Glomerular visceral epithelial cell (primary cell): ENCODE measurements at regions not wholly inside any gene's neighbourhood (a gene's known extent, or its start where the extent isn't known, plus 50 kb on each side); places are given as distances from the start of the nearest gene placed in this dataset.

Experiments used
- DNase-seq: peaks from one replicate; pipeline ENCODE4 v3.0.0-alpha.2; 2016; ENCODE audit errors: extremely low spot score

DNA sequence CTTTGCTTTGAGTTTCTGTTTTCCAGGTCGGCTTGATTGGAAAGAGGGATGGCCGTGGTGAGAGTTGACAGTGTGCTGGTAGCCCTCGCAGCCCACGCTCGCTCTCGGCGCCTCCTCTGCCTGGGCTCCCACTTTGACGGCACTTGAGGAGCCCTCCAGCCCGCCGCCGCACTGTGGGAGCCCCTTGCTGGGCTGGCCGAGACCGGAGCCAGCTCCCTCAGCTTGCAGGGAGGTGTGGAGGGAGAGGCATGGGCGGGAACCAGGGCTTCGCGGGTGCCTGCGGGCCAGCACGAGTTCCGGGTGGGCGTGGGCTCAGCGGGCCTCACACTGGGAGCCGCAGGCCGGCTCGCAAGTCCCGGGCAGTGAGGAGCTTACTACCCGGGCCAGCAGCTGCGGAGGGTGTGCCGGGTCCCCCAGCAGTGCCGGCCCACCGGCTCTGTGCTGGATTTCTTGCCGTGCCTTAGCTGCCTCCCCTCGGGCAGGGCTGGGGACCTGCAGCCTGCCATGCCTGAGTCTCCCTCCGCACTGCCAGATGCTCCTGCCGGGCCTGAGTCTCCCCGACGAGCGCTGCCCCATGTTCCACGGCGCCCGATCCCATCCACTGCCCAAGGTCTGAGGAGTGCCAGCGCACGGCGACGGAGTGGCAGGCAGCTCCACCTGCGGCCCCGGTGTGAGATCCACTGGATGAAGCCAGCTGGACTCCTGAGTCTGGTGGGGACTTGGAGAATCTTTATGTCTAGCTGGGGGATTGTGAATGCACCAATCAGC, 166.4 kb upstream of the FAT1 start:
- DNase-seq: no peak

DNA sequence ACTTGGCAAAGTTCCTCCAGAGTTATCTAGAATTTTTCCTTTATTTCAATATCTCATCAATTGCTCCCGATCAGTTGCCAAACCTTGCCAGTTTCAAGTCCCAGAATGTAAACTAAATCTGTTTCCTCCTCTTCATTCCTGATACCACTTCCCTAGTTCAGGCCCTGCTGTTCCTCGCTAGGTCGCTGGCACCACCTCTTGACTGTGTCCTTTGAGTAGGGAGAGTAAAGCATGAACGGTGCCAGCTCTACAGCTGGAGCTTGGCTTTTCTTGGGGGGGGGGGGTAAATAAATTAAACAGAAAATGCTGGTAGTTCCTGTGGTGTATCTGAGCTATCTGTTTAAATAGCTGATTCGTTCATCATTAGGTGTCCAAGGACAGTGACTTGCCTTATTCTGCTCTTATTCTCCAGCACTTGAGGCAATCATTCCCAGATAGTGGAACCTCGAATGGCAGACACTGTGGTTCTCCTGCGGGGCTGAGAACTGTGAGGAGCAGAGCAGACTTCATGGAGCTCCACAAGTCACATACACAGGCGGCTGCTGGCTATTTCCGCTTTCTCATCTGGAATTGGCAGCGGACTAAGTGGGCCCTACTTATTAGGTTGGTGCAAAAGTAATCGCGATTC, 168.3 kb upstream of the FAT1 start:
- no peak for DNase-seq

DNA sequence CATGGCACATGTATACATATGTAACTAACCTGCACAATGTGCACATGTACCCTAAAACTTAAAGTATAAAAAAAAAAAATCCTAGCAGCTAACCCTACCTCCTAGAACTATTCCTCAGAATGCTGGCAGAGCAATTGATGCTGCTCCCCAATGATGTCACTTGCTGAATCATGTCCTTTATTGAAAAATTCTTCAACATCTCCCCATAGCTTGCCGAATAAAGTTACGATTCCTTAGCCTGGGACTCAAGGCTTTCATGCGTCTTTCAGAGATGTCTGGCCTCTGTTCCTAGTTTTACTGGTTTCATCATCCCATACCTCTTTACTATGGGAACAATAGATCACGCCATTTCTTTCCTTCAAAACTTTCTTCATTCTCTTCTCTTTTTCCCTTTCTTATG, 174.7 kb upstream of the FAT1 start:
- DNase-seq: no peak

DNA sequence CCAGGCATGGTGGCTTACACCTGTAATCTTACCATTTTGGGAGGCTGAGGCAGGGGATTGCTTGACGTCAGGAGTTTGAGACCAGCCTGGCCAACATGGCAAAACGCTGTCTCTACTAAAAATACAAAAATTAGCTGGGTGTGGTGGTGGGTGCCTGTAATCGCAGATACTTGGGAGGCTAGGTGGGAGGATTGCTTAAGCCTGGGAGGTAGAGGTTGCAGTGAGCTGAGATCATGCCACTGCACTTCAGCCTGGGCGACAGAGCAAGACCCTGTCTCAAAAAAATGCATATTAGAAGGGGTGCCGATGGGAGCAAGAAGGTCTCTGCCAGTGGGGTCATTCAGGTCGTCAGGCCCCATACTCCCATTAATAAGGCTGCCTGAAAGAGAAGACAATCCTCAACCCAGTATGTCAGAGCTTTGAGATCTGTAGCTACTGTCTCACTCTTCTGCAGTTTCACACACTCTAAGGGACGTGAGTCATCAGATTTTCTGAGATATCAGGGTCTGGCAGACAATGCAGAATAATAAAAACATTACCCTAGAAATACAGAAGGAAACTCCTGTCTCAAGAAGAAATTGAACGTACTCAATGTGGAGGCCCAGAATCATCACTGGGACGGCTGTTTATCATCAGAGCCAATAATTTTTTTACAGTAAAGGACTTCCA, 176.7 kb upstream of the FAT1 start:
- DNase-seq: peak; percentile 54

DNA sequence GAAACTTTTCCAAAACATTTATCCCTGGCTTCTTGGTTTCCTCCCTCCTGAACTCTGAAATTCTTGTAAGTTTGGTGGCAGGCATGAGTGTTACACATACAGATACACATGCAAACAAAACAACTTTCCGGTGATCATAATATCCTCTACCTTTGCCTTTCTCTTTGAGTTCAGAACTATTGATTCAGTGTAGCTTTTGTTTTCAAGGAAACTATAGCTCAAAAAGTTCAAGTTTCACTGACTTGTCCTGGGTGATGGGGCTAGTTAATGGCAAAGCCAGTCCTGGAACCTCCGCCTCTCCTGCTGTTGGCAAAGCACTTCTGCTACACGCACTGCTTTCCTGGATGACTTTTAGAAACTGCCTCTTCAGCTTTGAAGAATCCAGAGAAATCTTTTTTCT, 177.3 kb upstream of the FAT1 start:
- DNase-seq: peak; percentile 23

DNA sequence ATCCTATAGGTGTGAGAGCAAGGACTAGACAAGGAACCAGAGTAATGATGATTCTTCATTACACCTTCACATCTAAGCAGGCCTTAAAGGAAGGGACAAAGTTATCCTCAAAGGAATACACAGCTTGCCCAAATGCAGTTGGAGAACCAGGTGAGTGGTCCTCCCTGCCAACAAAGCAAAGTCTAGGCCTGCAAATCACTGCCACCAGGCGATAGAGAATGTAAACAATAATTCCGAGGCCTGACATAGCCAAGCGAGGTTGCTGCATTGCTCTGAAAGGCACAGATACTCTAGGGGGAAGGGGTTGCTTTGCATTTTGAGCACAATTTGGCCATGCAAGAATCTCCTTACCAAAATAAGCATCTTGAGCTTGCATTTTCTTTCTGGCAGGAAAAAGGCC, 178.2 kb upstream of the FAT1 start:
- DNase-seq: no peak

DNA sequence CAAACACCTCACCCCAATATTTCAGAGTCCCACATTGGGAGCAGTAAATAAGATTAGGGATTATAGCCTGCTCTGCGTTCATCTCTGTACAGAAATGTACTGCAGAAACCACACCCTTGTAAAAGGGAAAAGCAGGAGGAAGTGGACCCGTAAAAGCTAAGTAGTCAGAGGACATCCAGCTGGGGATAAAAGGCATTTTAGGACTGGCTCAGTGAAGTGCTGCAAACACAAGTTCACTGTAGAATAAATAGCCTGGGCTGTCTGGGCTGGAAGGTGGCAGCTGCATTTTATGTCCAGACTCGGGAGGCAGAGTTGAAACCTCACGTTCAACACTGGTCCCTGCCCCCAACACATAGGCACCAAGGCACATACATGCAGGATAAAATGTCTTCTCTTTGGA, 178.7 kb upstream of the FAT1 start:
- no peak for DNase-seq

DNA sequence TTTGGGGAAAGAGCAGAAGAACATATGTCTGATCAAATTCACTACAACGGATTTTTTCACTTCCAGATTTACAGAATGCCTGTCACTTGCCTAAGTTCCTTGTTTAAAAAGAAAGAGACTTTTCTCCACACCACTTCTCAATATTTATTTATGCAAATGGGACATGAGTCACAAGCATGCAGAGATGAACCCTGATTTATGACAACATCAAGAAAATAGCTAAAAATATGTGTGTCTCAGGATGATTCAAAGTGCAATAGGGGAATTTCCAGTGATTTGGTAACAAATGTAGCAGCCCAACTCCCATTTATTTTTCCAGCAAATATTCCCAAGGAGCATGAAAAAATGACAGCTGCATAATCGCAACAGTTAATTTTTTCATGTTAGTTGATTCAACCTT, 180.4 kb upstream of the FAT1 start:
- peak; percentile 74 for DNase-seq

DNA sequence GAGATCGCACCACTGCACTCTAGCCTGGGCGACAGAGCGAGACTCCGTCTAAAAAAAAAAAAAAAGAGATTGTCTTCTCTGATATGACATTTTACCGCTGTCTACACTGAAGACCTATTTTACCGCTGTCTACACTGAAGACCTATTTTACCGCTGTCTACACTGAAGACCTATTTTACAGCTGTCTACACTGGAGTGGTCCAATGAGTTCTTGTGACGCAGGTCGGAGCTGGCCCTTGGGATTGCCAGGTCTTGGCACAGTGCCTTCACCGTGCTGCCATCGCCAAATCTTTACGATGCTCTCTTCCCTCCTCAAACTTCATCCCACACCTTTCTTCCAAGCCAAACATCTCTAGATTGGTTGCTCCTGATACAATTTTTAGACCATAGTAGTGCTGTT, 183.1 kb upstream of the FAT1 start:
- DNase-seq: no peak

DNA sequence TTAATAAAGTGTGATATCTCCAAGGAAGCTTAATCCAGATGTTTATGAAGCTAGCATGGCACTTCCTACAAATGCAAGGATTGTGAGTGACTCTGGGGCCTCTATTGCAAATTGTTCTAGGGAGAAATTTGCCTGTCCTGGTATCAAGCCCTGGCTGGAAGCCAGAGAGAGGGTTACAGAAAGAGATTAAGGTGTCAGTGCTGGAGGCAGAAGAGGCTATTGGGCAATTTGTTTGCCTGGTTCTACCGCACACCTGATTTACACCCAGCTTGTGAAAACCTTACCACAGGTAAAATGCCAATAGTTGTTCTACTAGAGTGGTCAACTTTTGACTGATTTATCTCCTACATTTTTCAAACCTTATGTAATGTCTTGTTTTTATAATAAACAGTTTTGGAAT, 186.7 kb upstream of the FAT1 start:
- no peak for DNase-seq

DNA sequence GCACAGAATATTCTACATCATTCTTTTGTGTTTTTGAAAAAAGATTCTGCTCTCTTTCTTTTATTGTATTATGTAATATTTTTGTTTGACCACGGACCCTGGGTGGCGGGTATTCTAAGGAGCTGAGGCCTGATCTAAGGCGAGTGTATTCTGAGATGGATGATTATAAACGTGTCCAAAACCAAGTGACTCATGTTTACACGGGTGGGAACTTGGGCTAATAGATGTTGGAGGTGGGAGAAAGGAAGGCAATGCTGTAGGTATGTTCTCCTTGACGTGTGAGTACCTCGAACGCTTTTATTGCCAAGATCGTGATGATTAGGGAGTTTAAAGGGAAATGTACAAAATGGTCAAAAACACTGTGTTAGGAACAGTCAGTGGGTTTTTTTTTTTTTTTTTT, 188.9 kb upstream of the FAT1 start:
- no peak for DNase-seq

DNA sequence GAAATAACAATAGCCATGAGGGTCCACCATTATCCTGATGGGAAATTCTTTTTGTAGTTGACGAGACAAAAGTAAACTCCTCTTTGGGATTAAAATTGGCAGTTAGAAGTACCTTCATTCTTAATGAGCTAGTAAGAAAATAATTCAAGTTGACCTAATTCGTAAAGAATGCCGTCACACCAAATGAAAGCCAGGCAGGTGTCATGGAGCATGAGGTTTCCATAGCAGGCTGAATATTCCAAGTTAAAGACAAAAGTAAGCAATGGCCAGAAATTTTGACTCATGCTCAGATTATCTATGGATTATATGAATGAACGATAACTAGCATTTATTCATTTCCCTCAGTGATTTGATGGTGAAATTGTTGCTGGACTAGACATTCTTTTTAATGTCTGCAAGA, 192.2 kb upstream of the FAT1 start:
- no peak for DNase-seq

DNA sequence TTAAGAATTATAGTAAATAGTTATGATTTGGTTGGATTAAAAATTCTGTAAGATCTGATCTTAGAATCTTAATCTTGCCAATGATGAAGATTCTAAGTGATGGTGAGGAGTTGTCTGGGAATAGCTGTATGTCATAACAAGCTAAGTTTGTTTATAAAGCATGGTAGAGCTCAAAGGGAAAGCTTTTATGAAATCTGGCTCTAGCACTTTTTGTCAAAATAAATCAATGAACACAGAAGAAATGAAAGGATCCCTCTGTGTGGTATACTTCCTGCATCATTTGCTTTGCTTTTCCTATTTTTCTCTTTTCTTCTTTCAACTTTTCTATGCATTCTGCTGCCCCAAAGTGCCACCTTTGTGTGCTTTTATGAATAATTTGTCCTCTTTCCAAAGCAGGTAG, 193.5 kb upstream of the FAT1 start:
- DNase-seq: no peak

DNA sequence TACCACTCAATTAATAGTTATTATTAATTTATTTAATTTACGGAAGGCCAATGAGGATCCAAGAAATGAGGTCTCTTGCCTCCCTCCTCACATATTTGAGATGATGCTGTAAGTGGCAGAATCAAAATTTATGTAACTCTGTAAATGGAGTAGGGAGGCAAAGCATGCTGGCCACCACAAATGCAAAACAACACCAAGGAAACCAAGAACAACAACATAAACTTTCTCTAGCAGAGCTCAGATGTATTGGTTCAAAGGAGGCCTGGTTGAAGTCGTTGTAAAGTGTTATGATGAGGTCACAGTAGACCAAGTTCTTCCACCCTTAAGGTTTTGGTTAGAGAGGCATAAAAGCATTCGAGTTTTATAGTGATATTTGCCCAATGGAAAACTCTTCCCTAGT, 194.8 kb upstream of the FAT1 start:
- DNase-seq: no peak

DNA sequence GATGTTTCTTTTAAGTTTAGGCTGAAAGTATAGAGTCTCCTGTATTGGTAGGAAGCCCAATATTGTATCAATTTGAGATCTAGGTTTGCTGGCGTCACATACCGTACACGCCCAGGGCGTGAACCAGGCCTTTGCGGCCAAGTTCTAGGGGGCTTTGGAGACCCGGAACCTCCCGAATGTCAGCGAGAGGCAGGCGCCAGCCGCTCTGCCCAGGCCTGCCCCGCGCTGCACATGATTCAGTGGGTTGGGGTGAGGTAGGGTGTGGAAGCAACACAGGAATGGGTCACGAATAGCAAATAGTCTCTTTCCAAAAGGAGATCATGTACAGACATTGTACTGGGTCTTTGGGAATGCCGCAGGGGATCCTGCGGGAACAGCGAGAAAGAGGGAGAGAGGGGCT, 195.7 kb upstream of the FAT1 start:
- no peak for DNase-seq

DNA sequence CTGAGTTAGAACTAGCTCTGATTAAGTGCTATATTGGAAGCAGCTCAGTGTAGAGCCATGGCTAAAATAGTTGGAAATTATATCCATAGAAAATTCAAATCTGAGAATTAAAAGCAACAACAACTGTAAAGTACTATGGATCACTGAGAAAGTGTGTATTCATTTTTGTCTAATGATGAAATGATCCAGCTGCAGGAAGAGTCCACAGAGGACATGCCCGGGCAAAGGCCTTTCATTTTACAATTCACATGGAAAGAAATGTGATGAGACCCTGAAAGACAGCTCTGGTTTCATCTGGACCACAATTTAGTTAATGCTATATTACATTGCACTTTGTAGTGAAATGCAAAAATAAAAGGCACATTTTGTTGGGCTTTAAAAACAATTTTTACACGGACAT, 196.8 kb upstream of the FAT1 start:
- no peak for DNase-seq

DNA sequence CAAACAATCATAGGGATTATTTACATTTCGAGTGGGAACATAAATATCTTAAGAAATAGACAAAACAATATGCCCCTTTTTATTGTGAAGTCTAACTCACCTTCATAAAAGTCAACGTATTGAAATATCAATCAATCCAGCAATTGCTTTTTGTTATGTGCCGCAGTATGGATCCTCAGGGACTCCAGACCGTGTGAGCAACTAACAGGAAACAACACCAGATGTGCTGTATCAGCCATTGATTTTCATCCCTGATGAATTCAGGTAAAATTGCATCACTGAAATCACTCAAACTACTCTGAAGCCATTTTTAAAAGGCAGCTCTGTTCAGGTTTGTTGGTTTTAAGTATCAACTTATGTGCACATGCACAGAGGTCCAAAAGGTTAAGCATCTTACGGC, 197.3 kb upstream of the FAT1 start:
- DNase-seq: no peak

DNA sequence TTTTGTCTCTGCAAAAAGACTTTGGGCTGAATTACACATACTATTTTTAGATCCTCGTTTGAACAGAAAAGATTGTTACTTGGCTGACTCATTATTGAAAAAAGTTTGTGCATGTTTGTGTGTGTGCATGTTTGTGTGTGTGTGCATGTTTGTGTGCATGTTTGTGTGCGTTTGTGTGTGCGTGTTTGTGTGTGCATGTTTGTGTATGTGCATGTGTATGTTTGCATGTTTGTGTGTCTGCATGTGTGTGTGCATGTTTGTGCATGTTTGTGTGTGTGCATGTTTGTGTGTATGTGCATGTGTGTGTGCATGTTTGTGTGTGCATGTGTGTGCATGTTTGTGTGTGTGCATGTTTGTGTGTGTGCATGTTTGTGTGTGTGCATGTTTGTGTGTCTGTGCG, 201.1 kb upstream of the FAT1 start:
- no peak for DNase-seq

DNA sequence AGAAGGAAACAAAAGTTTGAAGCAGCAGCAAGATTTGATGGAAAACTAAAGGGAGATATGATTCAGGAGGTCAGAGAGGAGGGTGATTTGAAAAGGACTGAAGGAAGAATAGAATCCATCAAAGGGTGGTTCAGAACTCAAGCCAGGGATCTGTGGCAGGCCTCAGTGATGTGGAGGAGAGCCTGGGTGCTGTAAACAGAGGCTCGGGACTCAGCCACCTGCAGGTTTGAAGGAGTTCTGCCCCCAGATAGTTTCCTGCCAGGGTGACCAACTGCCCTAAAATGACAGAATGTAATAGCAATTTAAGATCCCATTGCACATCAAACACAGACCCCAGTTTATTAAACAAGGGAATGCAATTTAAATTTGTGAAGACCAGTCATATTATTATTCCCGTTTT, 204.0 kb upstream of the FAT1 start:
- no peak for DNase-seq

DNA sequence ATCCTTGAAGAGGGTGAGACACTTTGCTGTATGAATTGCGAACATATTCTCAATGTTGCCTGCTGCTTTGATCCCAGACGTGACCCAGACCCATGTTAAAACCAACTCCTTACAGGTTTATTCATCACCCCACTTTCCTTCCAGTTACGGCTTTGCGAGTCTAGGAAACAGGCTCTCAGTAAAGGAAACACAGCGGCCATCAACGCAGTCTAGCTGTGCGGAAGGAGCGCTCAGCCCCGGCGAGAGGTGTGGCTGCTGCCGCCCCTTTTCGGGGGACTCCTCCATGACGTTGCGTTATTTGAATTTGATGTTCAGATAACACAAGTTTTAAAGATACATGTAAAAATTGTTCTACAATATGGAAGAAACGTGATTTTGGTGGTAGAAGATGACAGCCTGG, 206.4 kb upstream of the FAT1 start:
- DNase-seq: no peak

DNA sequence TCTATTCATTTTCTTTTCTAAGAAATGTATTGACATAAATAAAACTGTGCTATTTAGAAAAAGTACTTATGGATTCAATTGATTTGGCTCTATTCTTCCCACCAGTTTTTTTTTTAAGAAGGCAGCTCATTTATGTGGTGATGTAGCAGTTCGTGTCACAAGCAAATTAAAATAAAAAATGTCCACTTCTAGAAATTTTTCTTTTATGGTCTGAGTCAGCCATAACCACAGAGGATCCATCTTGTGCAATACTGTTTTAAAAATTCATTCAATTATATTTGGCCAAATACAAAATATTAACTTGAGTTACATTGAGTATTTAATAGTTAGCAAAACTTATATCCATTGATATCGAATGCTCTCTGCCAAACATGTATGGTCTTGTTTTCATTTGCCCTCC, 207.9 kb upstream of the FAT1 start:
- DNase-seq: no peak

DNA sequence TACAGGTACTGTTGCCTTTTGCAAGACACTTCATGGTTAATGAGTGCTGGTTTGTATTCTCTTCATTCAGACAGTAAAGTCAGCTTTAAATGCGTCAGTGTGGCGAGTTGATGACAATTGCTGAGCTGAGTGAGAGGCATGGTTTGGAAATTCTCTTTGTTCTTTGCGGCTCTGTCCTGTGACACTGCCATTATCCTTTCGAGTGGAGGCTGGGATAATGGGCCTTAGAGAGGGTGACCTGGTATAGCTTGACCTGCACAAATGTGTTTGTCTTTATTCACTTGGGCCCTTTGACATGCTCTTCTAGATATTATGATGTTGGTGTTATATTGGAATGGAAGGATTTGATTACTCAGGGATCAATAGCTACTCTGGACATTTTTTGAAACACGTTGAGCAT, 208.5 kb upstream of the FAT1 start:
- no peak for DNase-seq

DNA sequence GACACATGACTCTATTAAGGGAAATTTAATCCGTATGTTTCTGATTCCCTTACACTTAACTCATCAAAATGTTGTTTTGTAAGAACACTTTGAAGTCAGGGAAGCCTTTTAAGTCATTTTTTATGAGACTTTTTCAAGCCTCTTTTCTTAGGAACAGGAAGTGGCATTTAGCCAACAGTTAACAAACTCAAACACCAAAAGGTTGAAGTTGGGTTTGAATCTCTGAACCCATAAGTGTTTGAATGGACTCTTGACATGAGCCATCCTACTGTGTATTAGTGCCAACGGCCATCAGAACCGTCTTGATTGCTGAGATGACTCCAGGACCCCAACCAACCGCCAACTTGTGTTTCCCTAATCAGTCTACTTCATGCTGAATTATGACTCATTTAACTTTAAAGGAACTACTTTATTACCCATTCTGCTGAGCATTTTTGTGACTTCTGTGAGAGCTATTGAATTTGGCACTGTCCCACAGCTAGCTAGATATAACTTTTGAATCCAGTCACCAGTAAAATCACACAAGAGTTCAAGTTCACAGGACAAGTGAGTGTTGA, 209.1 kb upstream of the FAT1 start:
- no peak for DNase-seq
